22Rv1 (cell line): ENCODE measurements at regions not wholly inside any gene's neighbourhood (a gene's known extent, or its start where the extent isn't known, plus 50 kb on each side); places are given as distances from the start of the nearest gene placed in this dataset.
"Not testable (repeated sequence)": the region's sequence is repeated elsewhere in the genome, so short reads cannot be mapped to it uniquely, and the experiment has no call there.

Experiments
- CTCF ChIP-seq: fragments of 450-650 bp; IDR thresholded peaks from 2 replicates; pipeline ENCODE4 v1.5.1; 2017; ENCODE audit warnings: mild to moderate bottlenecking
- ZFX ChIP-seq: fragments of 450-650 bp; IDR thresholded peaks from 2 replicates; pipeline ENCODE4 v1.6.1; 2017; ENCODE audit warnings: antibody characterized with exemption, borderline replicate concordance

DNA sequence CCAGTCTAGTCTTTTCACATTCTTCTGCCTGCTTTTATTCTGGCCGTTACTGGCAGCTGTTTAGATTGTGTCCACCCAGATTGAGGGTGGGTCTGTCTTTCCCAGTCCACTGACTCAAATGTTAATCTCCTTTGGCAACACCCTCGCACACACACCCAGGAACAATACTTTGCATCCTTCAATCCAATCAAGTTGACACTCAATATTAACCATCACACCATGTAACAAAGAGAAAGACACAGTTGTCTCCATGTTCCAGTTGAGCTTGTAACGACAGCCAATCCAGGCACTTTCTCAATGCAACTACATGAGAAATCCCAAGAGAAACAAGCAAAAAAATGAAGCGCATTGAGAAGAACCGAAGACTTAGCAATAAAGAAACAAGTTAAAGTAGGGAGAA lies 877.7 kb downstream of the LTN1 start:
- TF ChIP-seq CTCF, ZFX: not testable (repeated sequence)
